GM03348 (cell line): ENCODE measurements at regions not wholly inside any gene's neighbourhood (a gene's known extent, or its start where the extent isn't known, plus 50 kb on each side); places are given as distances from the start of the nearest gene placed in this dataset.

ENCODE experiments used
- DNase-seq: peaks from one replicate; pipeline ENCODE4 v3.0.0; 2012; ENCODE audit warnings: low spot score

GRCh38 chr6:113299531-113299930 lies 557.6 kb upstream of the MARCKS start:
- DNase-seq: no peak

GRCh38 chr6:113301651-113302050 lies 555.5 kb upstream of the MARCKS start:
- no peak for DNase-seq

DNA sequence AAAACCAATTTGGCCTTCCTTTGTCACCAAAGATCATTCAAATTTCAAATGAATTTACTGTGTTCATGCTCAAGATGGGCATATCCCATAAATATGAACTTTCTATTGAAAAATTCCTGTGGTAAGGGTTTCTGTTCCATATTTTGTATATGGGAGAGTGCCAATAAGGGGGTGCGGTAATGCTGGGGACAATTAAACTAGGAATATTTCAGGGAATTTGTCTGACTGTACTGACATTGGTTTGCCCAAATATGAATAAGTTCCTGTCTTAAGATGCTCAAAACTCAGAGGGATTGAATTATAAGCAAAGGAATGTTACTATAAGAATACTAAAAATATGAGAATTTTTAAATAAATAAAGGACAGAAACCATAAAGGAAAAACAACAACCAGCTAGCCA lies 553.0 kb upstream of the MARCKS start:
- no peak for DNase-seq

DNA sequence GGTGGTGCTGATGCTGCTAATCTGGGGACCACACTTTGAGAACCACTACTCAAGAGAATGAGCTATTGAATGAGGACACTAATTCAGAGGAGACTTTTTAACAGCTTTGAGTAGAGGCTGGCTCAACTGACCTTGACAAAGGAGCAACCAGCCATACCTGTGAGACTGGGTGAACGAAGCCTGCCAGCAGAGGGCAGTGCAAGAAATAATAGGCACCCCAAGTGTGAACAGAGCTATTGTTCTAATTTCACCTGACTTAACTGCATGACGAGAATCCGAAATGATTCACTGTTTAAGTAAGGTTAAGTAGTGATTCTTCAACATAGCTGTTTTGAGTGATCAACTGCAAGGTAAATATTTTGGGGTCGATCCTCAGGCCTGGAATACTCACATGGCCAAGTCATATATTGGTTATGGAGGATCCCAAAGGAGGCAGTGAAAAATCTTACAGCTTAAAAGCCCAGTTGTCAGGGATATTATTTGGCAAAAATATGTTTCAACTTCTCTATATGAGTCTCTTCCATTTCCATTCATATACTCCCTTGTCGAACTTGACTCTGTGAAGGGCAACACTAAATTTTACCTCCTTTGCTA lies 550.5 kb upstream of the MARCKS start:
- DNase-seq: no peak

DNA sequence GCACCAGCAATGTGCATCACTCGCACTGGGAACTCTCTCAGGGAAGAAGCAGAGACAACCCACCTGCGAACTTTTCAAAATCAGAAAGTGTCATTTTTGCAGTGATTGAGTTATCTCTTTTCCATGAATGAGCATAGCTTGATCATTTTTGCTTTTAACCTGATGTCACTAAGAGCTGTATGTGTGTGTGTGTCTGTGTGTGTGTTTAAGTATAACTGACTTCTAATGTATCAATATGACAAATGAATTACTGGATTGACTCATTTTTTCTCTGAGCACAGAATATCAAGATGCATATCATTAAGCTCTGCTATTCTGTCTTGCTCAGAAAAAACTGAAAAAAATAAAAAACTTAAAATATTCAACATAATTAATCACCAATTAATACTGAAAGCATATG lies 548.9 kb upstream of the MARCKS start:
- no peak for DNase-seq

DNA sequence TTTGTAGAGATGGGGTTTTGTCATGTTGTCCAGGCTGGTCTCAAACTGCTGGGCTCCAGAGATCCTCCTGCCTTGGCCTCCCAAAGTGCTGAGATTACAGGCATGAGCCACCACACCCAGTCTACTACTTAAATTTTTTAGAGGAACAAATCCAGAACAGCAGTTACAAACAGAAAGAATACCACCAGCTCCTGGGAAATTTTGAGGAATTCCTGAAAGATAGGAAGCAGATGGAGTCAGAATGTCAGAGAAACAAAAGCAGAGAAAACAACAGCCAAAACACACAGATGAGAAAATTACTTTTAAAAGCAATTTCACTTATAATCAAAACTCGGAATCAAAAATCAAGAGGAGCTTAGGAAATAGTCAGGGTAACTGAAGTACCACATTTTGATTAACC lies 543.3 kb upstream of the MARCKS start:
- DNase-seq: no peak

DNA sequence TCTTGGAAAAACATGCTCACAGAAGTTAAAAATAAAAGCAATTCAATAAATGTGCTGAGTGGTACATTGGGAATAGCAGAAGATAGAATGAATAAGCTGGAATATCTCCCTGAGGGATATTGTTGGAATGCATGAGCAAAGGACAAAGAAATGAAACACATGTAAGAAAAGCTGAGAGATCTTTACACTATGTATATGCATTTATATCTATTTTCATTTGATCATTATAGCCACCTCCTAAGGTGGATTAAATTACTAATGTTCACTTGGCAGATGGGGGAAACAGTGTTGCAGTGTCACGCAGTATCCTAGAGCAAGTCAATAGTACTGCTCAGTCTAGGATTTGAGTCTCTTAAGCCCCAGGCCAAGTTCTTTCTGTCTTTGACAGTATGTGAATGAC lies 542.0 kb upstream of the MARCKS start:
- DNase-seq: no peak

DNA sequence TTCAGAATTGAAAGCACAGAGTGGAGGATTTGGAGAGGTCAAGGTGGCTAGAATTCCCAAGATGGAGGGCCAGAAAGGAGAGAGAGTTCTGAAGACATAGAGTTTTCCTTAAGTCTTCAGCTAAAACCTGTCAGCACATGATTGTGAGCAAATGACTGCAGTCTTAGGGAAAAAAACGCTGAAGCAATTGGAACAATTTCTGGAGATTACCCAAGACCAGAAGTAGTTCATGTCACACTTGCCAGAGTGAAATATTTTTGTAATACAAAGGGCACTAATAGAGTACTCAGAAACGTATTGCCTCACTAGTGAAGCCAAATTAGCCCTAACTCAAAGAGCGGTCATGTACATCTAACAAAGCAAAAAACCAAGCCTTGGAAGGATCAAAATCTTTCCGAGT lies 541.3 kb upstream of the MARCKS start:
- DNase-seq: peak; percentile 22

DNA sequence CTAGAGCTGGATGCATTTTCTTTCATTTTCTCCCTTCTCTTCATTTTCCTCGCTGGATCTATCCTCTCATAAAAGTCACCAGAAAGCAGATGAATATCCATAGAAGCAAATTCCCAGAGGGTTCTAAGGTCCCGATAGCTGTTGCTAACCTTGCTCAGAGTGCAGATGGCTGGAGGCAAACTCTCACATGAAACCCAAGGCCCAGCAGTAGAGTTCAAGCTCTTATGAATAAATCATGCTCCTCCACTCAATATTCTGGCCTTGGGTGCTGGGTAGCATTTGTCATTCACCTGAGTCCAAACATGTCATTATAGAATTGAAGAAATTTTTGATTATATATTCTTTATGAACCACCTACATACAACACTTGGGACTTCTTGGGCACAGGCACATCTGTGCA lies 539.7 kb upstream of the MARCKS start:
- no peak for DNase-seq

DNA sequence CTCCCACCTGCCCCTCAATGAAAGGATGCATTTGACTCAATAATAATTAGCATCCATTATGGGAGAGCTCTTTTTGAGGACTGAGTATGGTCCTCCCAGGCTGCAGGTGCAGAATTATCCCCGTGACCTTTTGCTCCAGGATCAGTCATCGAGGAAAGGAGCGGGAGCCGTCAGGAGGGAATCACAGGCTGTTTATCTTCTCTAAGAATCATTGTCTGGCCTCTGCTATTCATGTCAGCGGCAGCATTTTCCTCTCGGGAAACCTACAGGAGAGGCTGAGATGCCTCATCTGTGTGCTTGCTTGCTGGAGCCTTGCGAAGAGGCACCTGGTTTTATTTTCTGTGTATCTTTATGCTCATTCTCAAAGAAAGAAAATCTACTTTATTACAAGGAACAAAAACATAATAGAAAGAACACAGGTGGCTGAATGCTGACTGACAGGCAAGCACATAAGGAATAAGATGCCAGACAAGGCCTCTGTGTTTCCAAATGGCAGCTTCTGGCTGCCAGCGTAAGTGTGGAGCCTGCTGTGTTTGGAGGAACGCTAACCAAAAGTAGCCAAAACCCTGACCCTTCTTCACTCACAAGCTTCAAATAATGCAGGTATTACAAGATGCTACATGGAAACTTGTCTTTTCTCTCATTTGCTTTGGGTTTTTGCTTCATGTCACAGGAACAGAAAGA lies 539.1 kb upstream of the MARCKS start:
- DNase-seq: no peak

- no peak for DNase-seq
These were observed 538.6 kb upstream of the MARCKS start for GRCh38 chr6:113318575-113318917.

DNA sequence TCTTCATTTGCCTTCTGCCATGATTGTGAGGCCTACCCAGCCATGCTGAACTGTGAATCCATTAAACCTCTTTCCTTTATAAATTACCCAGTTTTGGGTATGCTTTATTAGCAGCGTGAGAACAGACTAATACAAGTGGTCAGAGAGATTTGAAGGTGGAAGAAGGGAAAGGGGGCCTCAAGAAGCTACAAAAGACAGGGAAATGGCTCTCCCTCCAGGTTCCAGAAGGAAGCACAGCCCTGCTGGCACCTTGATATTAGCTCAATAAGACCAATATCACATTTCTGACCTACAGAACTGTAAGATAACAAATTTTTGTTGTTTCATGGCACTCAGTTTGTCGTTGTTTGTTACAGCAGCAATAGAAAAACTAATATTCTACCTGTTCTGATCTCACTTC lies 536.5 kb upstream of the MARCKS start:
- no peak for DNase-seq

GRCh38 chr6:113326781-113327180 lies 530.4 kb upstream of the MARCKS start:
- no peak for DNase-seq

DNA sequence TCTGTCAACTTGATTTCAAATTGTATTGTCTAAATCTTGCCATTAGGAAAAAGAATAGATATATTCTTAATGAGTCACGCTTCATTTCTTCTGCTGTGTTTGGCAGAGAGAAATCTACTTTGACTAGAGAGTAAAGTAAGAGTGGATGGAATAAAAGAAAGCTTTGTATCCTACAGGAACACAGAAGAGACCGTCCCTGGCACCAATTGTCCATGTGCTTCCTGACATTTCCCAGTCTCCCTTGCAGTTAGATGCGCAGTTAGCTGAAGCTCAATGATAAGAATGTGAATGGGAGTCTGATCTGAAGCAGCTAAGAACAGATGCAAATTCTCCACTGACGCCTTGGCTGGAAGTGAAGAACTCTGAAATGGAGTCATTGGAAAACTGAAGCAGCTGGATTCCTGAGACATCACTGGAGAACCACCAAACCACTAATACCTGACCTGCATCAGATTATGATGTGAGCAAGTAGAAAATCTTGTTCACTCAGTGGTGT lies 528.2 kb upstream of the MARCKS start:
- peak; percentile 17 for DNase-seq

- no peak for DNase-seq
These were observed 527.1 kb upstream of the MARCKS start for GRCh38 chr6:113329942-113330635.

- no peak for DNase-seq
These were observed 526.6 kb upstream of the MARCKS start for GRCh38 chr6:113330636-113330946.

GRCh38 chr6:113331021-113331420 lies 526.1 kb upstream of the MARCKS start:
- no peak for DNase-seq

DNA sequence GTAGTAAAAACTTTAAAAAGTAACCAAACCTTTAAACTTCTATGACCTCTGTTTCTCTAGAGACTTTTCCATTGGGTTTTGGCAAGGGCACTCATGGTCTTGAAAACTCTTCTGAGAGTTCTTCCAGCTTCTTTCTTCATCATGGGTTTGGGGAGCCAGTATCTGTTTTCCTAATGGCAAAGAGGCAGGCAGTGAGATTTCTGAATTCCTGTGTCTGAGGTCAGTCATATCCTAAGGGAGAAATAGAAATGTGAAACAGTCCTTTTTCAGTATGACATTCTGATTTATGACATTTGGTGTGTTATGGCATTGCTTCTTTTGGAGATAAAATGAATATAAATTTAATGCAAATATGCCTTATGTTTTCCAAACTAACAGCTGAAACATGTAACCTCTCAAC lies 518.5 kb upstream of the MARCKS start:
- no peak for DNase-seq

GRCh38 chr6:113339209-113339608 lies 517.9 kb upstream of the MARCKS start:
- no peak for DNase-seq

- DNase-seq: no peak
These were observed 516.8 kb upstream of the MARCKS start for GRCh38 chr6:113340371-113340770.

DNA sequence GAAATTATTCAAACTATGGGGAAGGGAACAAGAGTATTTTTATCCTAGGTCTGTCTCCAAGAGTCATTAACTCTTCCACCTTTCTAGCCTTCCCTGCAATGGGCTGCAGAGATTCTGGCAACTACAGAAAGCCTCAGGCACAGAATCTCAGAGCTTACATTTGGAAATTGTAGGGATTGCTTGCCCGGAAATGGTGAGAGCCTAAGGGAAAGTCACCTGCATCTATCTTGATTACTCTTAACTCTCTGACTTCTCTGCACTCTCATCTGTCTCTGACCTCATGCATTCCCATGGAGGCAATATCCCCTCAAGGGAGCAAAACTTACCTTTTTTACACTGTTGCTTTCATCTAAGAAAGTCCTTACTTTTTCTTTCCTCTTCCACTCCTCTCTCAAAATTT lies 513.2 kb upstream of the MARCKS start:
- DNase-seq: no peak

- DNase-seq: no peak
These were observed 512.2 kb upstream of the MARCKS start for GRCh38 chr6:113344969-113345368.

GRCh38 chr6:113347436-113347835 lies 509.7 kb upstream of the MARCKS start:
- DNase-seq: no peak

DNA sequence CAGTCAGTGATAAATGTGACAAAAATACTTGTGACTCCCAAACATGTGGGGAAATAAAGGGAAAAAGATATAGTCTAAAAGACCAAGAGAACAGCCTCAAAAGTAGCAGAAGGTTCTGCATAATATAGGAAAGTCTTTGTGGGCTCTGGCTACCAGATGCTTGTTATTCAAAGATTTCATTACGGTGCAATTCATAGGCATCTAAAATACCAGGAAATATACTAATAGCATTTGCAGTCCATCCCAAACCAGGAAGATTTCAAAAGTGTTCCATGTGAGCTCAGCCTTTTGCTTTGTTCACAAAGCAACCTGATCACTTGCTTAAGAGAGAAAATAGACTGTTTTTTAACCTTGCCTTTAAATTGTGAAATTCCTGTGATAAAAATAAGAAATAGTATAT lies 506.7 kb upstream of the MARCKS start:
- no peak for DNase-seq
